ENCODE measurements at regions not wholly inside any gene's neighbourhood (a gene's known extent, or its start where the extent isn't known, plus 50 kb on each side); places are given as distances from the start of the nearest gene placed in this dataset.

- 72 to 75% methylated on average over 18 of the region's 18 CpGs for WGBS, 2 donors
- no peak for DNase-seq (ENCODE audit: low spot score in 2 of 2)
- TF ChIP-seq POLR2A (IDR thresholded peaks at IDR 0.05), result no peak
- no peak for TF ChIP-seq CTCF (IDR thresholded peaks at IDR 0.05)
- intact Hi-C loops (cut with DNase I; ENCODE audit: low total_unique reads), result no loop called here
- H3K4me3 ChIP-seq (ENCODE audit: low read depth, poor library complexity, severe bottlenecking), result no peak overlapping the region
Measured at GRCh38 chr5:3181671-3182070, 414.0 kb upstream of the IRX1 start.

- intact Hi-C loops (cut with DNase I; ENCODE audit: low total_unique reads), result no loop called here
- no peak for DNase-seq (ENCODE audit: low spot score in 2 of 2)
- no peak overlapping the region for H3K4me3 ChIP-seq (ENCODE audit: low read depth, poor library complexity, severe bottlenecking)
- WGBS, 2 donors, result 92 to 98% methylated on average over 20 of the region's 20 CpGs
- no peak for TF ChIP-seq CTCF (IDR thresholded peaks at IDR 0.05)
- TF ChIP-seq POLR2A (IDR thresholded peaks at IDR 0.05), result no peak
Measured at GRCh38 chr5:3180636-3181035, 415.0 kb upstream of the IRX1 start.

GRCh38 chr5:3179220-3179619, 416.4 kb upstream of the IRX1 start:
- intact Hi-C loops (cut with DNase I; ENCODE audit: low total_unique reads), result no loop called here
- no peak for DNase-seq (ENCODE audit: low spot score in 2 of 2)
- TF ChIP-seq CTCF (IDR thresholded peaks at IDR 0.05) (no peak), POLR2A (IDR thresholded peaks at IDR 0.05) (no peak)
- WGBS, 2 donors, result 73 to 86% methylated on average over 5 of the region's 5 CpGs
- H3K4me3 ChIP-seq (ENCODE audit: low read depth, poor library complexity, severe bottlenecking), result no peak overlapping the region

GRCh38 chr5:3177338-3177737, 418.3 kb upstream of the IRX1 start:
- WGBS, 2 donors, result 86 to 88% methylated on average over 15 of the region's 15 CpGs
- TF ChIP-seq POLR2A (IDR thresholded peaks at IDR 0.05), result no peak
- no peak for TF ChIP-seq CTCF (IDR thresholded peaks at IDR 0.05)
- DNase-seq (ENCODE audit: low spot score in 2 of 2), result no peak
- intact Hi-C loops (cut with DNase I; ENCODE audit: low total_unique reads), result no loop called here
- no peak overlapping the region for H3K4me3 ChIP-seq (ENCODE audit: low read depth, poor library complexity, severe bottlenecking)

GRCh38 chr5:3175416-3175815, 420.2 kb upstream of the IRX1 start:
- WGBS, 2 donors, result 86 to 93% methylated on average over 7 of the region's 7 CpGs
- no peak for DNase-seq (ENCODE audit: low spot score in 2 of 2)
- TF ChIP-seq CTCF (IDR thresholded peaks at IDR 0.05) (no peak), POLR2A (IDR thresholded peaks at IDR 0.05) (no peak)
- no peak overlapping the region for H3K4me3 ChIP-seq (ENCODE audit: low read depth, poor library complexity, severe bottlenecking)
- intact Hi-C loops (cut with DNase I; ENCODE audit: low total_unique reads), result no loop called here

- H3K4me3 ChIP-seq (ENCODE audit: low read depth, poor library complexity, severe bottlenecking), result no peak overlapping the region
- no peak for DNase-seq (ENCODE audit: low spot score in 2 of 2)
- intact Hi-C loops (cut with DNase I; ENCODE audit: low total_unique reads), result no loop called here
- TF ChIP-seq CTCF (IDR thresholded peaks at IDR 0.05) (no peak), POLR2A (IDR thresholded peaks at IDR 0.05) (no peak)
Measured at GRCh38 chr5:3167473-3167872, 416.0 kb upstream of the IRX2 start.

Measured in lower leg skin (tissue), 4 donors.